MCF 10A (cell line): ENCODE measurements at regions not wholly inside any gene's neighbourhood (a gene's known extent, or its start where the extent isn't known, plus 50 kb on each side); places are given as distances from the start of the nearest gene placed in this dataset.
A peak's percentile ranks its signal among the peaks of the same experiment; 100 is the strongest.

Source experiments
- BruUV-seq: library from RNA; stranded (reverse); fragments of 400-500 nt; replicated peaks from 2 replicates; lab custom pipeline; 2021; lab: Mats Ljungman, UMichigan
- CTCF ChIA-PET: fragments of 300-600 bp; sonication (Branson Sonifier 250); formaldehyde crosslinking; extraction: SDS; loops from one replicate; lab custom pipeline; 2021; ENCODE audit warnings: antibody characterized with exemption, inconsistent platforms; lab: Yijun Ruan, JAX
- POLR2A ChIA-PET: fragments of 300-600, 350-650 bp; sonication (Branson Sonifier 250); formaldehyde crosslinking; extraction: SDS; loops from one replicate; lab custom pipeline; 2020; ENCODE audit warnings: antibody characterized with exemption, inconsistent platforms; lab: Yijun Ruan, JAX
- DNase-seq: peaks from one replicate; pipeline ENCODE4 v3.0.0-alpha.2; 2018; ENCODE audit not compliant: unreplicated experiment
- H3K27ac Mint-ChIP-seq: one replicate; pipeline ENCODE4 v1.8.0; 2022; ENCODE audit warnings: mild to moderate bottlenecking, low read depth, mixed read lengths; ENCODE audit not compliant: unreplicated experiment
- H3K27me3 Mint-ChIP-seq: one replicate; pipeline ENCODE4 v1.8.0; 2022; ENCODE audit warnings: mixed read lengths; ENCODE audit not compliant: insufficient read depth, unreplicated experiment
- H3K36me3 Mint-ChIP-seq: one replicate; pipeline ENCODE4 v1.8.0; 2022; ENCODE audit warnings: mild to moderate bottlenecking, moderate library complexity, mixed read lengths; ENCODE audit not compliant: insufficient read depth, unreplicated experiment
- H3K4me1 Mint-ChIP-seq: one replicate; pipeline ENCODE4 v1.8.0; 2022; ENCODE audit warnings: mixed read lengths; ENCODE audit not compliant: insufficient read depth, unreplicated experiment
- H3K4me3 Mint-ChIP-seq: one replicate; pipeline ENCODE4 v1.8.0; 2022; ENCODE audit warnings: mild to moderate bottlenecking, moderate library complexity, mixed read lengths; ENCODE audit not compliant: unreplicated experiment
- H3K9me3 Mint-ChIP-seq: one replicate; pipeline ENCODE4 v1.8.0; 2022; ENCODE audit warnings: mixed read lengths; ENCODE audit not compliant: unreplicated experiment
- intact Hi-C: fragments of 100-400 bp; cut with micrococcal nuclease; formaldehyde crosslinking; loops from 2 replicates; pipeline ENCODE4 v1.14.1; 2022
- TF ChIP-seq, protein P1 (sequence below): fragments of 200-600 bp; IDR thresholded peaks from one replicate; pipeline ENCODE4 v1.8.0; 2022; ENCODE audit warnings: antibody characterized with exemption, mild to moderate bottlenecking; ENCODE audit not compliant: unreplicated experiment

GRCh38 chr12:28137414-28137813, 52.8 kb upstream of the CCDC91 start:
- Mint-ChIP-seq H3K9me3 (no peaks in the 10 kb centered on the region), H3K36me3 (peaks cover 5% of the 10 kb centered on the region), H3K4me3 (no peak overlapping the region), H3K27ac (no peak overlapping the region), H3K4me1 (no peaks in the 10 kb centered on the region), H3K27me3 (no peaks in the 10 kb centered on the region)
- TF ChIP-seq, protein P1, sequence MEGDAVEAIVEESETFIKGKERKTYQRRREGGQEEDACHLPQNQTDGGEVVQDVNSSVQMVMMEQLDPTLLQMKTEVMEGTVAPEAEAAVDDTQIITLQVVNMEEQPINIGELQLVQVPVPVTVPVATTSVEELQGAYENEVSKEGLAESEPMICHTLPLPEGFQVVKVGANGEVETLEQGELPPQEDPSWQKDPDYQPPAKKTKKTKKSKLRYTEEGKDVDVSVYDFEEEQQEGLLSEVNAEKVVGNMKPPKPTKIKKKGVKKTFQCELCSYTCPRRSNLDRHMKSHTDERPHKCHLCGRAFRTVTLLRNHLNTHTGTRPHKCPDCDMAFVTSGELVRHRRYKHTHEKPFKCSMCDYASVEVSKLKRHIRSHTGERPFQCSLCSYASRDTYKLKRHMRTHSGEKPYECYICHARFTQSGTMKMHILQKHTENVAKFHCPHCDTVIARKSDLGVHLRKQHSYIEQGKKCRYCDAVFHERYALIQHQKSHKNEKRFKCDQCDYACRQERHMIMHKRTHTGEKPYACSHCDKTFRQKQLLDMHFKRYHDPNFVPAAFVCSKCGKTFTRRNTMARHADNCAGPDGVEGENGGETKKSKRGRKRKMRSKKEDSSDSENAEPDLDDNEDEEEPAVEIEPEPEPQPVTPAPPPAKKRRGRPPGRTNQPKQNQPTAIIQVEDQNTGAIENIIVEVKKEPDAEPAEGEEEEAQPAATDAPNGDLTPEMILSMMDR: no peak
- intact Hi-C loops: no loop called here
- POLR2A ChIA-PET: interaction anchor here (0.7 kb wide), 1 partner anchor 374 kb away, joined by 3 read pairs; no protein-coding TSS in a partner anchor
- CTCF ChIA-PET: no interaction called here
- no TSS peak for BruUV-seq
- DNase-seq: no peak

- POLR2A ChIA-PET: no interaction called here
Observed at GRCh38 chr12:28140404-28140803, 49.9 kb upstream of the CCDC91 start.

More at GRCh38 chr12:28140404-28140803, 49.9 kb upstream of the CCDC91 start:
- intact Hi-C loops: no loop called here
- BruUV-seq: no TSS peak
- Mint-ChIP-seq H3K27ac (no peak overlapping the region), H3K4me3 (no peak overlapping the region), H3K9me3 (no peaks in the 10 kb centered on the region), H3K27me3 (no peaks in the 10 kb centered on the region), H3K36me3 (peaks cover 5% of the 10 kb centered on the region), H3K4me1 (no peaks in the 10 kb centered on the region)
- CTCF ChIA-PET: interaction anchor here (0.6 kb wide), 3 partner anchors 17 to 716 kb away, joined by 3 read pairs; no protein-coding TSS in a partner anchor
- peak; percentile 1 for DNase-seq
- TF ChIP-seq, protein P1: no peak
